B cell (primary cell): ENCODE measurements at regions not wholly inside any gene's neighbourhood (a gene's known extent, or its start where the extent isn't known, plus 50 kb on each side); places are given as distances from the start of the nearest gene placed in this dataset.

Experiments used
- ATAC-seq: fragments of 200-7000 bp; cut with Tn5 transposase; one replicate; pipeline ENCODE4 v1.10.0; 2021; ENCODE audit warnings: low read depth, mild to moderate bottlenecking, moderate number of reproducible peaks, moderate library complexity
- CTCF ChIA-PET: fragments of 350-600 bp; sonication (Branson Sonifier 250); formaldehyde crosslinking; loops from one replicate; lab custom pipeline; 2021; ENCODE audit warnings: antibody characterized with exemption, inconsistent platforms; lab: Charles Lee
- POLR2A ChIA-PET: fragments of 350-600 bp; sonication (Branson Sonifier 250); formaldehyde crosslinking; loops from one replicate; lab custom pipeline; 2021; ENCODE audit warnings: antibody characterized with exemption; lab: Charles Lee
- DNase-seq: peaks from one replicate; pipeline ENCODE4 v3.0.0; 2013
- H2AFZ ChIP-seq: 2 replicates; pipeline ENCODE4 v1.6.1; 2012; ENCODE audit warnings: mild to moderate bottlenecking, low read depth, low read length; ENCODE audit not compliant: insufficient read depth, poor library complexity, severe bottlenecking
- H3K27ac ChIP-seq, 2 donors: 1 replicate in 1 of 2; 2 replicates in 1 of 2; pipeline ENCODE4 v1.5.1; 2012 to 2013; ENCODE audit warnings: low read length in 2 of 2, mild to moderate bottlenecking in 2 of 2, moderate library complexity in 1 of 2
- H3K27me3 ChIP-seq, 4 experiments: fragments of 200-600 bp in 1 of 4; sonication (generic) in 1 of 4; replicated peaks in 1 of 4; 1 replicate in 2 of 4; 2 replicates in 2 of 4; pipeline versions ENCODE4 v1.6.1 to v1.7.0; 2013 to 2016; ENCODE audit warnings: low read length in 3 of 4, mild to moderate bottlenecking in 2 of 4, mixed read lengths in 1 of 4, moderate library complexity in 1 of 4; ENCODE audit not compliant: insufficient read depth in 4 of 4, control insufficient read depth in 3 of 4; ENCODE audit errors: control extremely low read depth in 1 of 4
- H3K36me3 ChIP-seq, 2 experiments: replicated peaks in 1 of 2; 1 replicate in 1 of 2; 2 replicates in 1 of 2; pipeline versions ENCODE4 v1.6.1 to v1.7.1; 2013; ENCODE audit warnings: low read length in 1 of 2; ENCODE audit not compliant: insufficient read depth in 2 of 2, control insufficient read depth in 1 of 2; ENCODE audit errors: control extremely low read depth in 1 of 2, extremely low read depth in 1 of 2
- H3K4me1 ChIP-seq, 2 donors: fragments of 200-600 bp in 1 of 2; sonication (generic) in 1 of 2; 1 replicate in 1 of 2; 2 replicates in 1 of 2; pipeline versions ENCODE4 v1.5.1 to v1.6.1; 2013 to 2017; ENCODE audit warnings: low read length in 2 of 2; ENCODE audit not compliant: control insufficient read depth in 2 of 2, insufficient read depth in 2 of 2
- H3K4me2 ChIP-seq: replicated peaks from 2 replicates; pipeline ENCODE3; 2012; ENCODE audit warnings: mild to moderate bottlenecking, low read depth, low read length; ENCODE audit not compliant: poor library complexity, severe bottlenecking
- H3K4me3 ChIP-seq, 5 experiments: fragments of 200-600 bp in 1 of 5; sonication (generic) in 1 of 5; 1 replicate in 3 of 5; 2 replicates in 2 of 5; pipeline versions ENCODE4 v1.5.1 to v1.7.0; 2011 to 2016; ENCODE audit warnings: low read length in 4 of 5, mild to moderate bottlenecking in 4 of 5, low read depth in 2 of 5, control low read depth in 1 of 5, moderate library complexity in 1 of 5; ENCODE audit not compliant: insufficient read depth in 1 of 5; ENCODE audit errors: control extremely low read depth in 1 of 5, extremely low read depth in 1 of 5
- H3K79me2 ChIP-seq: fragments of 200-600 bp; sonication (generic); one replicate; pipeline ENCODE4 v1.6.0; 2016; ENCODE audit warnings: low read length; ENCODE audit not compliant: control insufficient read depth, insufficient read depth
- H3K9ac ChIP-seq: fragments of 200-600 bp; sonication (generic); 2 replicates; pipeline ENCODE4 v1.6.1; 2017; ENCODE audit warnings: mild to moderate bottlenecking, low read length, moderate library complexity
- H3K9me3 ChIP-seq, 3 donors: one replicate each; pipeline versions ENCODE4 v1.6.1 to v1.7.1; 2013; ENCODE audit warnings: low read length in 2 of 3; ENCODE audit not compliant: control insufficient read depth in 2 of 3, insufficient read depth in 1 of 3; ENCODE audit errors: control extremely low read depth in 1 of 3
- H4K20me1 ChIP-seq: 2 replicates; pipeline ENCODE4 v1.6.0; 2012; ENCODE audit warnings: mild to moderate bottlenecking, low read length; ENCODE audit not compliant: insufficient read depth, control insufficient read depth, poor library complexity, severe bottlenecking
- H3K27ac Mint-ChIP-seq: one replicate; pipeline ENCODE4 v1.8.0; 2021; ENCODE audit warnings: mixed read lengths
- H3K27me3 Mint-ChIP-seq: one replicate; pipeline ENCODE4 v1.8.0; 2021; ENCODE audit warnings: mixed read lengths
- H3K4me1 Mint-ChIP-seq: one replicate; pipeline ENCODE4 v1.8.0; 2021; ENCODE audit warnings: mixed read lengths
- H3K4me3 Mint-ChIP-seq: one replicate; pipeline ENCODE4 v1.8.0; 2021; ENCODE audit warnings: mixed read lengths
- H3K9me3 Mint-ChIP-seq: one replicate; pipeline ENCODE4 v1.8.0; 2022; ENCODE audit warnings: mixed read lengths; ENCODE audit not compliant: insufficient read depth
- CTCF ChIP-seq: fragments of 200-600 bp; IDR thresholded peaks from one replicate; pipeline ENCODE4 v1.8.0; 2022; ENCODE audit warnings: antibody characterized with exemption, mild to moderate bottlenecking
- EZH2 ChIP-seq: IDR thresholded peaks from 2 replicates; pipeline ENCODE4 v1.6.1; 2012; ENCODE audit warnings: borderline replicate concordance, low read depth, mild to moderate bottlenecking, moderate library complexity, low read length; ENCODE audit not compliant: insufficient read depth, poor library complexity, severe bottlenecking
- WGBS: methylation state at CpG from one replicate; pipeline ENCODE4 v1.1.5; 2013; ENCODE audit warnings: missing lambda C conversion rate; ENCODE audit not compliant: insufficient coverage; 5-methylcytosine and 5-hydroxymethylcytosine counted together
- intact Hi-C: fragments of 100-400 bp; cut with micrococcal nuclease; formaldehyde crosslinking; loops from one replicate; pipeline ENCODE4 v1.10.0; 2022

- Histone ChIP-seq H3K4me3 (no peak overlapping the region), H3K27ac (no peak overlapping the region), H2AFZ (no peak overlapping the region), H3K4me1 (no peaks in the 10 kb centered on the region), H3K79me2 (no peaks in the 10 kb centered on the region), H3K36me3 (no peaks in the 10 kb centered on the region), H3K9ac (no peak overlapping the region), H3K9me3 (no peaks in the 10 kb centered on the region), H3K4me2 (no peak overlapping the region), H4K20me1 (no peaks in the 10 kb centered on the region), H3K27me3 (no peaks in the 10 kb centered on the region)
- TF ChIP-seq CTCF (no peak), EZH2 (no peak)
- H3K4me3 Mint-ChIP-seq, result no peak overlapping the region
- peaks cover 3% of the 10 kb centered on the region for H3K27me3 Mint-ChIP-seq
- ChIA-PET CTCF (no interaction called here), POLR2A (no interaction called here)
- intact Hi-C loops, result no loop called here
- no peak for DNase-seq
- no peak overlapping the region for H3K27ac Mint-ChIP-seq
- ATAC-seq, result no peak
- no peaks in the 10 kb centered on the region for H3K4me1 Mint-ChIP-seq
- no peaks in the 10 kb centered on the region for H3K9me3 Mint-ChIP-seq
Measured at GRCh38 chr12:41835556-41835955, 309.1 kb downstream of the GXYLT1 start.

DNA sequence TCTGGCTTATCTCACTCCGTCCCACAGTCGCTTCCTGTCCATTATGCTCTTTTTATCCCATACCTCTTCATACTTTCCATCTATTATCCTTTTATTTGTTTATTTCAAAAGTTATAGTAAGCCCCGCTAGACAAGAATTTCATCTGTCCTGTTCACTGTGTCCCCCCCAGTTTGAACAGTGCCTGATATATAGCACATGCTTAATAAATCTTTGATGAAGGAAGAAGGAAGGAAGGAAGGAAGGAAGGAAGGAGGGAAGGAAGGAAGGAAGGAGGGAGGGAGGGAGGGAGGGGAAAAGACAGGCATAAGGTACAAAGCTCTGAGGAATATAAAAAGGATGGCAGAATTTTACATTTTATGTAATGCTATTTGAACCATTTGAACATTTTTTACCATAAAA, 324.7 kb downstream of the GXYLT1 start:
- intact Hi-C loops, result no loop called here

More for the DNA sequence above, 324.7 kb downstream of the GXYLT1 start:
- Histone ChIP-seq H3K36me3 (no peaks in the 10 kb centered on the region), H3K4me2 (no peak overlapping the region), H3K4me1 (no peaks in the 10 kb centered on the region), H3K27ac (no peak overlapping the region), H3K9ac (no peak overlapping the region), H4K20me1 (no peaks in the 10 kb centered on the region), H3K9me3 (no peaks in the 10 kb centered on the region), H3K27me3 (no peaks in the 10 kb centered on the region), H3K4me3 (no peak overlapping the region), H2AFZ (no peak overlapping the region), H3K79me2 (no peaks in the 10 kb centered on the region)
- Mint-ChIP-seq H3K27me3 (no peaks in the 10 kb centered on the region), H3K4me1 (no peaks in the 10 kb centered on the region), H3K4me3 (no peak overlapping the region), H3K27ac (no peak overlapping the region), H3K9me3 (no peaks in the 10 kb centered on the region)
- ChIA-PET CTCF (no interaction called here), POLR2A (no interaction called here)
- no CpG with 5 or more reads among the region's 3 CpGs for WGBS
- ATAC-seq (no peak), DNase-seq (no peak)
- TF ChIP-seq CTCF (no peak), EZH2 (no peak)
